GM23248 (cell line): ENCODE measurements at regions not wholly inside any gene's neighbourhood (a gene's known extent, or its start where the extent isn't known, plus 50 kb on each side); places are given as distances from the start of the nearest gene placed in this dataset.

ENCODE experiments used
- DNase-seq: peaks from one replicate; pipeline ENCODE4 v3.0.0-alpha.2; 2015
- H2AFZ ChIP-seq: fragments of 200-600 bp; sonication (generic); 2 replicates; pipeline ENCODE4 v1.6.1; 2016; ENCODE audit warnings: antibody characterized with exemption
- H3F3A ChIP-seq: fragments of 200-600 bp; sonication (generic); 2 replicates; pipeline ENCODE4 v1.6.1; 2016; ENCODE audit warnings: mild to moderate bottlenecking, antibody characterized with exemption, mixed run types; ENCODE audit not compliant: insufficient read depth
- H3K27ac ChIP-seq: fragments of 200-600 bp; sonication (generic); 2 replicates; pipeline ENCODE4 v1.5.1; 2016; ENCODE audit warnings: mild to moderate bottlenecking
- H3K27me3 ChIP-seq: fragments of 200-600 bp; sonication (generic); replicated peaks from 2 replicates; pipeline ENCODE4 v1.6.1; 2016; ENCODE audit warnings: mild to moderate bottlenecking; ENCODE audit not compliant: insufficient read depth
- H3K36me3 ChIP-seq: fragments of 200-600 bp; sonication (generic); 2 replicates; pipeline ENCODE4 v1.6.1; 2016; ENCODE audit warnings: low read depth, mild to moderate bottlenecking
- H3K4me1 ChIP-seq: fragments of 200-600 bp; sonication (generic); 2 replicates; pipeline ENCODE4 v1.6.1; 2016; ENCODE audit warnings: mild to moderate bottlenecking; ENCODE audit not compliant: insufficient read depth
- H3K4me2 ChIP-seq: fragments of 200-600 bp; sonication (generic); one replicate; pipeline ENCODE4 v1.6.1; 2016; ENCODE audit warnings: mild to moderate bottlenecking; ENCODE audit not compliant: unreplicated experiment
- H3K4me3 ChIP-seq: fragments of 200-600 bp; sonication (generic); 2 replicates; pipeline ENCODE4 v1.5.1; 2016; ENCODE audit warnings: mild to moderate bottlenecking
- H3K79me2 ChIP-seq: fragments of 200-600 bp; sonication (generic); 2 replicates; pipeline ENCODE4 v1.6.1; 2016; ENCODE audit warnings: mild to moderate bottlenecking; ENCODE audit not compliant: insufficient read depth
- H3K9ac ChIP-seq: fragments of 200-600 bp; sonication (generic); 2 replicates; pipeline ENCODE4 v1.6.1; 2016; ENCODE audit warnings: mild to moderate bottlenecking
- H3K9me2 ChIP-seq: fragments of 200-600 bp; sonication (generic); 2 replicates; pipeline ENCODE4 v1.6.1; 2016; ENCODE audit warnings: mixed run types, mild to moderate bottlenecking, moderate library complexity; ENCODE audit not compliant: insufficient read depth
- H3K9me3 ChIP-seq: fragments of 200-600 bp; sonication (generic); one replicate; pipeline ENCODE4 v1.6.1; 2017; ENCODE audit warnings: low read depth
- H4K20me1 ChIP-seq: fragments of 200-600 bp; sonication (generic); 2 replicates; pipeline ENCODE4 v1.6.0; 2016; ENCODE audit not compliant: insufficient read depth
- EZH2 ChIP-seq: fragments of 200-600 bp; sonication (generic); IDR thresholded peaks from 2 replicates; pipeline ENCODE4 v1.6.1; 2018; ENCODE audit warnings: antibody characterized with exemption, mild to moderate bottlenecking; ENCODE audit not compliant: insufficient read depth, poor library complexity, severe bottlenecking
- EZH2phosphoT487 ChIP-seq: fragments of 200-600 bp; sonication (generic); IDR thresholded peaks from 2 replicates; pipeline ENCODE4 v1.6.1; 2018; ENCODE audit warnings: antibody characterized with exemption, moderate library complexity, mild to moderate bottlenecking, low read depth; ENCODE audit not compliant: insufficient read depth
- WGBS, 2 experiments: methylation state at CpG; one replicate each; pipeline ENCODE4 v1.1.6; 2015 to 2017; ENCODE audit warnings: low lambda C conversion rate in 2 of 2, low coverage in 1 of 2; ENCODE audit errors: missing lambda C conversion rate in 2 of 2; 5-methylcytosine and 5-hydroxymethylcytosine counted together
- in situ Hi-C: fragments of 300-500 bp; cut with MboI; formaldehyde crosslinking; loops from 2 replicates; pipeline ENCODE4 v1.15.0; 2020

DNA sequence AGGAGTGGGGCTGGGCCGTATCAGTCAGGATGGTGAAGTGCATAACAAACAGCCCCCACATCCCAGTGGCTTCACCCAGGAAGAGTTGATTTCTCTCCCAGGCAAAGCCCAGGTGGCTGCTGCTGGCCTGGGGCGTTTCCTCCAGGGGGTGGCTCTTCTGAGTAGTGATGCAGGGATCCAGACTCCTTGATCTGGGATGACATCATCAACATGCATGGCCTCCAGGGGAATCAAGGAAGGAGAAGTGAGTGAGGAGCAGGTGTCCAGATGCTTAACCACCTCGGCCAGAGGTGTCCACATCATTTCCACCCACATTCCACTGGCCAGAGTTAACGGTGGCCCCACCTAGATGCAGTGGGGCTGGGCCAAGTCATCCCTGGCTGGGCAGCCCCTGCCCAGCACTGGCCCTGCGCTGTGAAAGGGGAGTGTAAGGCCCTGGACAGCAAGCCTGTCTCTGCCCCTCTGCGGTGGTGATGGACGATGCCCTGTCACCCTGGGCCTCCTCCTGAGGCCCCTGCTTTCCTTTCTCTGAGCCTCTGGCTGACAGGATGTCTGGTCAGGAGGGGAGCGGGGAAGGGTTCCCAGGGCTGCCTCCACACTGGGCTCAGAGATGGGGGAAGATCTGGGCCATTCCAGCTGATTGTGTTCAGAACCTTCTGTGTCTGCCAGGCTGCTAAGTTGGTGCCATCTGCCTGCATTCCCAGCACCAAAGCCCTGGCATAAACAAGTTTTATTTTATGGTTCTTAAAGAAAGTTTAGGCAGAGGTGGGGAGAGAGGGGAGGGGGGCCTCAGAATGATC, 598.2 kb downstream of the MATN1 start:
- no peak overlapping the region for H2AFZ ChIP-seq
- TF ChIP-seq EZH2phosphoT487: no peak
- TF ChIP-seq EZH2: no peak
- no peaks in the 10 kb centered on the region for H3K9me2 ChIP-seq
- no peaks in the 10 kb centered on the region for H3F3A ChIP-seq
- no peak for DNase-seq
- H4K20me1 ChIP-seq: no peaks in the 10 kb centered on the region
- no peaks in the 10 kb centered on the region for H3K27me3 ChIP-seq
- H3K4me3 ChIP-seq: no peak overlapping the region
- H3K9me3 ChIP-seq: no peaks in the 10 kb centered on the region
- in situ Hi-C loops: no loop called here
- WGBS, 2 experiments: 40 to 42% methylated on average over 7 of the region's 8 CpGs
- no peak overlapping the region for H3K27ac ChIP-seq
- H3K79me2 ChIP-seq: no peaks in the 10 kb centered on the region
- H3K4me2 ChIP-seq: no peak overlapping the region
- H3K4me1 ChIP-seq: no peaks in the 10 kb centered on the region
- no peaks in the 10 kb centered on the region for H3K36me3 ChIP-seq
- H3K9ac ChIP-seq: no peak overlapping the region

DNA sequence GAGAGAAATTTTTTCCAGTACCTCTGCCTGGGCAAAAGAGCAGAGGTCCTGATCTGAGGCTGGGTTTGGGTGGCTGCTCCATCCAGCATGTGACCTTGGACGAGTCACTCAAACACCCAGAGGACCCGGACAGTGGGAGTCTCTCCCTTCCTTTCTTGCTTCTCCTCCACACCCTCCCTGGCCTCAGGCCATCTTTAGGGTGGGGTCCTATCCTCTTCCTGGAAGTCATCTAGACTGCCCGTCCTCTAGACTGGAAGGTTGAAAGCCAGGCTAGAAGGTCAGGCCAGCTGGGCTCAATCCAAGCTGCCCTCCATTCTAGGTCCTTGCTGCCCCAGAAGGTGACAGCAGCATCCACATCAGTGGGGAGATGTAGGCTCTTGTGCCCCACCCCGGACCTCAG, 599.5 kb downstream of the MATN1 start:
- no peak overlapping the region for H3K9ac ChIP-seq
- no peaks in the 10 kb centered on the region for H3K79me2 ChIP-seq
- H4K20me1 ChIP-seq: no peaks in the 10 kb centered on the region
- H3K9me2 ChIP-seq: no peaks in the 10 kb centered on the region
- H3K9me3 ChIP-seq: no peaks in the 10 kb centered on the region
- no peak for DNase-seq
- no peak for TF ChIP-seq EZH2phosphoT487
- no peak for TF ChIP-seq EZH2
- H3K27ac ChIP-seq: no peak overlapping the region
- no peak overlapping the region for H3K4me3 ChIP-seq
- no peak overlapping the region for H2AFZ ChIP-seq
- no peaks in the 10 kb centered on the region for H3K4me1 ChIP-seq
- no peaks in the 10 kb centered on the region; the same call in 1 of the 2 replicates for H3K27me3 ChIP-seq
- WGBS, 2 experiments: 4 to 11% methylated on average over 4 of the region's 4 CpGs
- H3K4me2 ChIP-seq: no peak overlapping the region
- in situ Hi-C loops: no loop called here
- no peaks in the 10 kb centered on the region for H3K36me3 ChIP-seq
- H3F3A ChIP-seq: no peaks in the 10 kb centered on the region

DNA sequence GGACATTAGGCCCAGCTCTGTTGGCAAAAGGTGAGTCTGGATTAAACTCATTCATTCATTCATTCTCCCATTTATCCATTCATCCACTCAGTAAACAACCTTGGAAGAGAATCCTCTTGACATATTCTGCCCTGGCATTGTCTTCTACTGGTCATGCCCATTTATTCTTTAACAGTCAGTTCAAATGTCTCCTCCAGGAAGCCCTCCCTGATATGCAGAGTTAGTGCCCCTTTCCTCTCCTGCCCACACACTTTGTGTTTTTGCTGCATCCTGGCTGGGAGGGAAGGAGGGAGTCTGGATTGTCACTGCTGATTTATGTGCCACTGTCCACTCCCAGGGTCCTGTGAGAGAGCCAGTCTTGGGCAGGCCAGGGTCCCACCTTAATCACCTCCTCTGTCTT, 600.3 kb downstream of the MATN1 start:
- TF ChIP-seq EZH2phosphoT487 (no peak), EZH2 (no peak)
- Histone ChIP-seq H3K4me1 (no peaks in the 10 kb centered on the region), H3K9ac (no peak overlapping the region), H3K36me3 (no peaks in the 10 kb centered on the region), H3K27ac (no peak overlapping the region), H3K27me3 (no peaks in the 10 kb centered on the region; the same call in 1 of the 2 replicates), H3K9me2 (no peaks in the 10 kb centered on the region), H3K4me3 (no peak overlapping the region), H3K9me3 (no peaks in the 10 kb centered on the region), H3F3A (no peaks in the 10 kb centered on the region), H4K20me1 (no peaks in the 10 kb centered on the region), H3K4me2 (no peak overlapping the region), H3K79me2 (no peaks in the 10 kb centered on the region), H2AFZ (no peak overlapping the region)
- DNase-seq: no peak
- in situ Hi-C loops: no loop called here

DNA sequence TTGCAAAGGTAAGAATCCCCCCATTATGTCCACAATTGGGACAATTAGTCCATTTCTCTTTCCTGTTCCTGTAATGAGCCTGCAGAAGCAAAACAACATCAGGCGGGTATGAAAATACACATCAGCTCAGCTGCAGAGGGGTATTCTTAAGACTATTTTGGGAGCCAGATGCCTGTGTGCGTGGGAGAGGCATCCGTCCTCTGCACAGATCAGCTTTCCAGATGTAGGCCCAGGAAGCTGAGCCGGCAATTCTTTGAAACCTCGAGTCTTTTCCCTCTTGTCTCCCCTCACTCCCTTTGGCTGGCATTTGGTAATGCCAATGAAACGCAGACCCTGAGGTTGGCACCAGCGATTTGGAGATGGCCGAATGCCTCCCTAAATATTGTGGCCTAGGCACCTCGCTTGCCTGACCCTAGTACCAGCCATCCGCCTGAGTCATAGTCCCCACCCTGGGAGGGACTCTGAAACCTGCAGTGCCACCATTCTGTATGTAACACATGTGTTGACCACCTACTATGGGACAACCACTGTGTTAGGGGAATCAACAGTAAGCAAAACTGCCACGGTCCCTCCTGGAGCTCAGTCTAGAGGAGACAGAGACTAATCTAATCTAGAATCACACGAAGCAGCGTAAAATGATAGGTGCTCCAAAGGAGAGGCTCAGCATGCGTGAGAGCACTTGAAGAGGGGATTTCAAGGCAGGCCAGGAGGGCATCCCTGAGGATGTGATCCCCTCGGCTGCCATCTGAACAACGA, 603.0 kb downstream of the MATN1 start:
- DNase-seq: no peak
- H3F3A ChIP-seq: no peaks in the 10 kb centered on the region
- no peak overlapping the region for H3K9ac ChIP-seq
- no peaks in the 10 kb centered on the region for H4K20me1 ChIP-seq
- H3K4me1 ChIP-seq: no peaks in the 10 kb centered on the region
- H3K4me3 ChIP-seq: no peak overlapping the region
- H3K27me3 ChIP-seq: no peaks in the 10 kb centered on the region; the same call in 1 of the 2 replicates
- no peak overlapping the region for H3K4me2 ChIP-seq
- H2AFZ ChIP-seq: no peak overlapping the region
- no peaks in the 10 kb centered on the region for H3K9me2 ChIP-seq
- no peak overlapping the region for H3K27ac ChIP-seq
- 53 to 59% methylated on average over 16 of the region's 16 CpGs for WGBS, 2 experiments
- H3K9me3 ChIP-seq: no peaks in the 10 kb centered on the region
- no peaks in the 10 kb centered on the region for H3K36me3 ChIP-seq
- H3K79me2 ChIP-seq: no peaks in the 10 kb centered on the region
- in situ Hi-C loops: no loop called here
- no peak for TF ChIP-seq EZH2
